Activated CD4-positive, alpha-beta memory T cell treated with anti-CD3 and anti-CD28 coated beads for 36 hours (primary cell): ENCODE measurements at regions not wholly inside any gene's neighbourhood (a gene's known extent, or its start where the extent isn't known, plus 50 kb on each side); places are given as distances from the start of the nearest gene placed in this dataset.
"Not testable (repeated sequence)": the region's sequence is repeated elsewhere in the genome, so short reads cannot be mapped to it uniquely, and the experiment has no call there.

Source experiments
- CTCF ChIA-PET: fragments of 350-600 bp; sonication (Branson Sonifier 250); formaldehyde crosslinking; loops from one replicate; lab custom pipeline; 2021; ENCODE audit warnings: antibody characterized with exemption, inconsistent platforms; lab: Charles Lee
- POLR2A ChIA-PET: fragments of 350-600 bp; sonication (Branson Sonifier 250); formaldehyde crosslinking; loops from one replicate; lab custom pipeline; 2021; ENCODE audit warnings: antibody characterized with exemption; lab: Charles Lee
- DNase-seq: peaks from one replicate; pipeline ENCODE4 v3.0.0-alpha.2; 2020
- H3K27ac Mint-ChIP-seq: one replicate; pipeline ENCODE4 v1.8.0; 2021; ENCODE audit warnings: mixed read lengths
- H3K27me3 Mint-ChIP-seq: one replicate; pipeline ENCODE4 v1.8.0; 2021; ENCODE audit warnings: mixed read lengths
- H3K36me3 Mint-ChIP-seq: one replicate; pipeline ENCODE4 v1.8.0; 2021; ENCODE audit warnings: mixed read lengths
- H3K4me1 Mint-ChIP-seq: one replicate; pipeline ENCODE4 v1.8.0; 2021; ENCODE audit warnings: low read depth, mixed read lengths
- H3K4me3 Mint-ChIP-seq: one replicate; pipeline ENCODE4 v1.8.0; 2021; ENCODE audit warnings: mild to moderate bottlenecking, mixed read lengths
- H3K9me3 Mint-ChIP-seq: one replicate; pipeline ENCODE4 v1.8.0; 2021; ENCODE audit warnings: mixed read lengths
- intact Hi-C: fragments of 100-400 bp; cut with micrococcal nuclease; formaldehyde crosslinking; loops from one replicate; pipeline ENCODE4 v1.15.1; 2023

GRCh38 chr6:155542036-155542435 is 86.4 kb upstream of the NOX3 start:
- Mint-ChIP-seq H3K4me1 (no peaks in the 10 kb centered on the region), H3K27ac (no peak overlapping the region), H3K36me3 (no peaks in the 10 kb centered on the region), H3K9me3 (no peaks in the 10 kb centered on the region), H3K4me3 (no peak overlapping the region), H3K27me3 (peaks cover 7% of the 10 kb centered on the region)
- intact Hi-C loops = no loop called here
- no peak for DNase-seq
- POLR2A ChIA-PET = no interaction called here
- CTCF ChIA-PET = no interaction called here

- Mint-ChIP-seq H3K4me1 (no peaks in the 10 kb centered on the region), H3K27me3 (peaks cover 7% of the 10 kb centered on the region), H3K36me3 (no peaks in the 10 kb centered on the region), H3K9me3 (no peaks in the 10 kb centered on the region), H3K4me3 (no peak overlapping the region), H3K27ac (no peak overlapping the region)
- ChIA-PET POLR2A (no interaction called here), CTCF (no interaction called here)
- intact Hi-C loops = no loop called here
- no peak for DNase-seq
Observed at GRCh38 chr6:155538708-155539390, 83.2 kb upstream of the NOX3 start.

GRCh38 chr6:155534678-155535077 is 79.0 kb upstream of the NOX3 start:
- no peaks in the 10 kb centered on the region for H3K36me3 Mint-ChIP-seq
- H3K9me3 Mint-ChIP-seq = peaks cover 5% of the 10 kb centered on the region
- ChIA-PET POLR2A (no interaction called here), CTCF (interaction anchor here (0.6 to 1.3 kb wide), 2 partner anchors 207 to 214 kb away, joined by 3 to 4 read pairs; no protein-coding TSS in a partner anchor)
- H3K4me3 Mint-ChIP-seq = no peak overlapping the region
- H3K27ac Mint-ChIP-seq = no peak overlapping the region
- intact Hi-C loops = no loop called here
- peaks cover 4% of the 10 kb centered on the region for H3K27me3 Mint-ChIP-seq
- no peaks in the 10 kb centered on the region for H3K4me1 Mint-ChIP-seq
- DNase-seq = no peak

- Mint-ChIP-seq H3K4me1 (peaks cover 11% of the 10 kb centered on the region), H3K27me3 (peaks cover 4% of the 10 kb centered on the region), H3K27ac (no peak overlapping the region), H3K4me3 (no peak overlapping the region), H3K36me3 (no peaks in the 10 kb centered on the region), H3K9me3 (peaks cover 5% of the 10 kb centered on the region)
- peak; percentile 21 for DNase-seq
- ChIA-PET CTCF (interaction anchor here (2.8 kb wide), 1 partner anchor 202 kb away, joined by 24 read pairs; no protein-coding TSS in a partner anchor), POLR2A (no interaction called here)
- intact Hi-C loops = loop anchor here (1.0 kb wide), 1 partner anchor 203 kb away; no protein-coding TSS in a partner anchor
Observed at GRCh38 chr6:155530219-155530834, 74.7 kb upstream of the NOX3 start.

GRCh38 chr6:155529814-155530213 is 74.2 kb upstream of the NOX3 start:
- H3K27me3 Mint-ChIP-seq, H3K4me3 Mint-ChIP-seq, POLR2A ChIA-PET, H3K36me3 Mint-ChIP-seq, DNase-seq, H3K9me3 Mint-ChIP-seq, H3K27ac Mint-ChIP-seq: not testable (repeated sequence)
- intact Hi-C loops = loop anchor here (1.0 kb wide), 1 partner anchor 203 kb away; no protein-coding TSS in a partner anchor
- CTCF ChIA-PET = interaction anchor here (0.6 to 2.8 kb wide), 5 partner anchors 12 to 1277 kb away, joined by 3 to 24 read pairs (median 5); no protein-coding TSS in a partner anchor
- peaks cover 13% of the 10 kb centered on the region for H3K4me1 Mint-ChIP-seq

GRCh38 chr6:155528982-155529453 is 73.4 kb upstream of the NOX3 start:
- peaks cover 4% of the 10 kb centered on the region for H3K27me3 Mint-ChIP-seq
- no peaks in the 10 kb centered on the region for H3K36me3 Mint-ChIP-seq
- peaks cover 5% of the 10 kb centered on the region for H3K9me3 Mint-ChIP-seq
- H3K4me1 Mint-ChIP-seq = peaks cover 19% of the 10 kb centered on the region
- no peak overlapping the region for H3K4me3 Mint-ChIP-seq
- intact Hi-C loops = no loop called here
- no peak for DNase-seq
- no peak overlapping the region for H3K27ac Mint-ChIP-seq
- ChIA-PET CTCF (interaction anchor here (0.6 to 2.8 kb wide), 10 partner anchors 11 to 1278 kb away, joined by 3 to 24 read pairs (median 3); no protein-coding TSS in a partner anchor), POLR2A (no interaction called here)

- intact Hi-C loops = no loop called here
- no peak for DNase-seq
- Mint-ChIP-seq H3K27ac (no peak overlapping the region), H3K9me3 (peaks cover 3% of the 10 kb centered on the region), H3K36me3 (no peaks in the 10 kb centered on the region), H3K4me1 (peaks cover 25% of the 10 kb centered on the region), H3K4me3 (no peak overlapping the region), H3K27me3 (peaks cover 4% of the 10 kb centered on the region)
- ChIA-PET POLR2A (no interaction called here), CTCF (interaction anchor here (0.7 to 2.8 kb wide), 9 partner anchors 11 to 351 kb away, joined by 3 to 24 read pairs (median 3); no protein-coding TSS in a partner anchor)
Observed at GRCh38 chr6:155528335-155528734, 72.7 kb upstream of the NOX3 start.

- no peak for DNase-seq
- no peaks in the 10 kb centered on the region for H3K36me3 Mint-ChIP-seq
- H3K27me3 Mint-ChIP-seq = peaks cover 4% of the 10 kb centered on the region
- intact Hi-C loops = no loop called here
- CTCF ChIA-PET = interaction anchor here (2.8 kb wide), 1 partner anchor 199 kb away, joined by 24 read pairs; no protein-coding TSS in a partner anchor
- no peak overlapping the region for H3K4me3 Mint-ChIP-seq
- H3K4me1 Mint-ChIP-seq = peaks cover 30% of the 10 kb centered on the region
- POLR2A ChIA-PET = no interaction called here
- H3K9me3 Mint-ChIP-seq = no peaks in the 10 kb centered on the region
- no peak overlapping the region for H3K27ac Mint-ChIP-seq
Observed at GRCh38 chr6:155527443-155527842, 71.8 kb upstream of the NOX3 start.

GRCh38 chr6:155523821-155524651 is 68.4 kb upstream of the NOX3 start:
- Mint-ChIP-seq H3K4me1 (peaks cover 34% of the 10 kb centered on the region), H3K9me3 (no peaks in the 10 kb centered on the region), H3K27me3 (peaks cover 1% of the 10 kb centered on the region), H3K4me3 (no peak overlapping the region), H3K36me3 (no peaks in the 10 kb centered on the region), H3K27ac (peak overlapping the region; percentile 90)
- ChIA-PET POLR2A (interaction anchor here (1.0 to 1.6 kb wide), 3 partner anchors 106 to 353 kb away, joined by 3 to 12 read pairs (median 4); no protein-coding TSS in a partner anchor), CTCF (interaction anchor here (0.7 to 1.4 kb wide), 8 partner anchors 11 to 208 kb away, joined by 3 to 5 read pairs (median 3); no protein-coding TSS in a partner anchor)
- DNase-seq = peak; percentile 55
- intact Hi-C loops = loop anchor here (1.0 to 2.0 kb wide), 9 partner anchors 13 to 650 kb away; partner anchors contain the start of gene TFB1M

- intact Hi-C loops = no loop called here
- Mint-ChIP-seq H3K27ac (no peak overlapping the region), H3K36me3 (no peaks in the 10 kb centered on the region), H3K9me3 (no peaks in the 10 kb centered on the region), H3K4me1 (peaks cover 30% of the 10 kb centered on the region), H3K27me3 (peaks cover 1% of the 10 kb centered on the region), H3K4me3 (no peak overlapping the region)
- POLR2A ChIA-PET = no interaction called here
- no peak for DNase-seq
- CTCF ChIA-PET = no interaction called here
Observed at GRCh38 chr6:155521719-155522118, 66.1 kb upstream of the NOX3 start.

GRCh38 chr6:155520078-155520477 is 64.4 kb upstream of the NOX3 start:
- peaks cover 1% of the 10 kb centered on the region for H3K27me3 Mint-ChIP-seq
- no peaks in the 10 kb centered on the region for H3K9me3 Mint-ChIP-seq
- intact Hi-C loops = no loop called here
- no peak overlapping the region for H3K4me3 Mint-ChIP-seq
- no peak for DNase-seq
- ChIA-PET CTCF (interaction anchor here (1.0 kb wide), 1 partner anchor 297 kb away, joined by 3 read pairs; no protein-coding TSS in a partner anchor), POLR2A (no interaction called here)
- H3K4me1 Mint-ChIP-seq = peaks cover 26% of the 10 kb centered on the region
- H3K27ac Mint-ChIP-seq = no peak overlapping the region
- no peaks in the 10 kb centered on the region for H3K36me3 Mint-ChIP-seq
